ENCODE measurements at regions not wholly inside any gene's neighbourhood (a gene's known extent, or its start where the extent isn't known, plus 50 kb on each side); places are given as distances from the start of the nearest gene placed in this dataset.

DNA sequence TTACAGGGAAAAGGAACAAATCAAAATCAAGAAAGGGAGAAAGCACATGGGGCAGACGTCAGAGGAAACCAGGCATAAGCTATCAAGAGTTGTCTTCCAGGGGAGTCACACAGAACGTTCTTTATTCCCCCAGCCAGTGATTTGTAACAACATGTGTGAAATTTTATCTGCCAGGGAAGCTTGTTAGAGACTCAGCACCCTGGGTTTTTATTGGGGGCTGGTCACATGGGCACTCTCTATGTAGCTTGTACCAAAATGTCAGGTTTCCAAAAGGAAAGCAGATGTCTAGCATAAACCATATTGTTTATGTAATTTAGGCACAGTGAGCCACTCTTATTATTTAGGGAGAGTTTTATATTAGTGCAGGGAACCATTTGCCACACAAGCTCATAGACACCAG lies 440.4 kb upstream of the DCN start:
- Mint-ChIP-seq H3K9me3 (peaks cover 12% of the 10 kb centered on the region), H3K36me3 (ENCODE audit: low read depth) (peaks cover 1% of the 10 kb centered on the region), H3K27ac (no peak overlapping the region), H3K4me1 (ENCODE audit: low read depth) (peaks cover 4% of the 10 kb centered on the region), H3K4me3 (no peak overlapping the region), H3K27me3 (no peaks in the 10 kb centered on the region)
- intact Hi-C loops (cut with micrococcal nuclease): no loop called here
- ATAC-seq (no peak), DNase-seq (no peak)
- POLR2A ChIA-PET: interaction anchor here (0.6 kb wide), 1 partner anchor 130 kb away, joined by 4 read pairs; no protein-coding TSS in a partner anchor
- TF ChIP-seq, protein P1, sequence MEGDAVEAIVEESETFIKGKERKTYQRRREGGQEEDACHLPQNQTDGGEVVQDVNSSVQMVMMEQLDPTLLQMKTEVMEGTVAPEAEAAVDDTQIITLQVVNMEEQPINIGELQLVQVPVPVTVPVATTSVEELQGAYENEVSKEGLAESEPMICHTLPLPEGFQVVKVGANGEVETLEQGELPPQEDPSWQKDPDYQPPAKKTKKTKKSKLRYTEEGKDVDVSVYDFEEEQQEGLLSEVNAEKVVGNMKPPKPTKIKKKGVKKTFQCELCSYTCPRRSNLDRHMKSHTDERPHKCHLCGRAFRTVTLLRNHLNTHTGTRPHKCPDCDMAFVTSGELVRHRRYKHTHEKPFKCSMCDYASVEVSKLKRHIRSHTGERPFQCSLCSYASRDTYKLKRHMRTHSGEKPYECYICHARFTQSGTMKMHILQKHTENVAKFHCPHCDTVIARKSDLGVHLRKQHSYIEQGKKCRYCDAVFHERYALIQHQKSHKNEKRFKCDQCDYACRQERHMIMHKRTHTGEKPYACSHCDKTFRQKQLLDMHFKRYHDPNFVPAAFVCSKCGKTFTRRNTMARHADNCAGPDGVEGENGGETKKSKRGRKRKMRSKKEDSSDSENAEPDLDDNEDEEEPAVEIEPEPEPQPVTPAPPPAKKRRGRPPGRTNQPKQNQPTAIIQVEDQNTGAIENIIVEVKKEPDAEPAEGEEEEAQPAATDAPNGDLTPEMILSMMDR (IDR thresholded peaks at IDR 0.05): no peak
- CTCF ChIA-PET: interaction anchor here (1.6 kb wide), 1 partner anchor 12 kb away, joined by 3 read pairs; no protein-coding TSS in a partner anchor

- Mint-ChIP-seq H3K36me3 (ENCODE audit: low read depth) (peaks cover 1% of the 10 kb centered on the region), H3K4me3 (no peak overlapping the region), H3K27ac (no peak overlapping the region), H3K4me1 (ENCODE audit: low read depth) (peaks cover 7% of the 10 kb centered on the region), H3K27me3 (no peaks in the 10 kb centered on the region), H3K9me3 (peaks cover 9% of the 10 kb centered on the region)
- ChIA-PET POLR2A (no interaction called here), CTCF (interaction anchor here (0.6 to 1.6 kb wide), 2 partner anchors 13 to 193 kb away, joined by 3 read pairs; no protein-coding TSS in a partner anchor)
- TF ChIP-seq, protein P1 (IDR thresholded peaks at IDR 0.05): no peak
- DNase-seq: no peak
- ATAC-seq: no peak
- intact Hi-C loops (cut with micrococcal nuclease): no loop called here
Observed at GRCh38 chr12:91622037-91622436, 439.4 kb upstream of the DCN start.

GRCh38 chr12:91620992-91621391 lies 438.4 kb upstream of the DCN start:
- no peaks in the 10 kb centered on the region for H3K27me3 Mint-ChIP-seq
- DNase-seq (no peak), ATAC-seq (no peak)
- POLR2A ChIA-PET: no interaction called here
- TF ChIP-seq, protein P1 (IDR thresholded peaks at IDR 0.05): no peak
- peaks cover 2% of the 10 kb centered on the region for H3K9me3 Mint-ChIP-seq
- CTCF ChIA-PET: no interaction called here
- H3K27ac Mint-ChIP-seq: no peak overlapping the region
- intact Hi-C loops (cut with micrococcal nuclease): no loop called here
- no peak overlapping the region for H3K4me3 Mint-ChIP-seq
- peaks cover 7% of the 10 kb centered on the region for H3K4me1 Mint-ChIP-seq (ENCODE audit: low read depth)
- H3K36me3 Mint-ChIP-seq (ENCODE audit: low read depth): peaks cover 1% of the 10 kb centered on the region

DNA sequence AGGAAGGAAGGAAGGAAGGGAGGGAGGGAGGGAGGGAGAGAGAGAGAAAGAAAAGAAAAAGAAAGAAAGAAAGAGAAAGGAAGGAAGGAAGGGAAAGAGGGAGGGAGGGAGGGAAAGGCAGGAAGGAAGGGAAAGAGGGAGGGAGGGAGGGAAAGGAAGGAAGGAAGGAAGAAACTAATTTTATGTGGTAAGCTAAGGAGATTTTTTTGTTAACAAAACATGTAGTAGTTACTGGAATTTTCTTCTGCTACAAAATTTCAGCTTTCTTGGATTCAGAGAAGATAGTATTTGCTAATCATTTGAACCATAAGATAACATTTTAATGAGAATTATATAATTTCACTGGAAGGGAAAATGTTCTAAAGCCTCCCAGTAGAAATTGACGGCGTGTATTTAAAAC lies 437.8 kb upstream of the DCN start:
- CTCF ChIA-PET: no interaction called here
- no peak overlapping the region for H3K27ac Mint-ChIP-seq
- no peak overlapping the region for H3K4me3 Mint-ChIP-seq
- TF ChIP-seq, protein P1 (IDR thresholded peaks at IDR 0.05): no peak
- peaks cover 7% of the 10 kb centered on the region for H3K4me1 Mint-ChIP-seq (ENCODE audit: low read depth)
- intact Hi-C loops (cut with micrococcal nuclease): no loop called here
- no peak for DNase-seq
- POLR2A ChIA-PET: no interaction called here
- no peak for ATAC-seq
- no peaks in the 10 kb centered on the region for H3K9me3 Mint-ChIP-seq
- no peaks in the 10 kb centered on the region for H3K27me3 Mint-ChIP-seq
- H3K36me3 Mint-ChIP-seq (ENCODE audit: low read depth): peaks cover 1% of the 10 kb centered on the region

GRCh38 chr12:91618281-91618680 lies 435.7 kb upstream of the DCN start:
- Mint-ChIP-seq H3K9me3 (no peaks in the 10 kb centered on the region), H3K27ac (no peak overlapping the region), H3K27me3 (no peaks in the 10 kb centered on the region), H3K4me3 (no peak overlapping the region), H3K36me3 (ENCODE audit: low read depth) (no peaks in the 10 kb centered on the region), H3K4me1 (ENCODE audit: low read depth) (peaks cover 7% of the 10 kb centered on the region)
- POLR2A ChIA-PET: interaction anchor here (1.3 kb wide), 1 partner anchor 13 kb away, joined by 3 read pairs; no protein-coding TSS in a partner anchor
- TF ChIP-seq, protein P1 (IDR thresholded peaks at IDR 0.05): no peak
- CTCF ChIA-PET: no interaction called here
- DNase-seq: no peak
- intact Hi-C loops (cut with micrococcal nuclease): no loop called here
- ATAC-seq: no peak

Measured in activated CD8-positive, alpha-beta T cell treated with anti-CD3 and anti-CD28 coated beads for 36 hours (primary cell).